ENCODE measurements at regions not wholly inside any gene's neighbourhood (a gene's known extent, or its start where the extent isn't known, plus 50 kb on each side); places are given as distances from the start of the nearest gene placed in this dataset.
"Not testable (repeated sequence)": the region's sequence is repeated elsewhere in the genome, so short reads cannot be mapped to it uniquely, and the experiment has no call there.

- not testable (repeated sequence) for H3K9me2 ChIP-seq (replicated peaks; ENCODE audit: insufficient read depth, low read length); H3K27me3 ChIP-seq (ENCODE audit: low read length); H3K36me3 ChIP-seq (ENCODE audit: insufficient read depth, low read length); H3K27ac ChIP-seq (ENCODE audit: low read length); DNase-seq; H3K9ac ChIP-seq (ENCODE audit: low read length); H3K4me1 ChIP-seq (ENCODE audit: low read length); H4K20me1 ChIP-seq (ENCODE audit: insufficient read depth, low read depth, low read length); H2AFZ ChIP-seq (ENCODE audit: low read length); H3K79me2 ChIP-seq (ENCODE audit: low read length); H3K9me3 ChIP-seq (ENCODE audit: low read length); H3K4me3 ChIP-seq (ENCODE audit: low read length); H3K4me2 ChIP-seq (ENCODE audit: low read depth, low read length, poor library complexity, severe bottlenecking)
These were observed 55.3 kb upstream of the THOC2 start for GRCh38 chrX:123788193-123788592.

- H3K9me3 ChIP-seq (ENCODE audit: low read length) = no peaks in the 10 kb centered on the region
- no peak overlapping the region for H3K4me2 ChIP-seq (ENCODE audit: low read depth, low read length, poor library complexity, severe bottlenecking)
- peaks cover 7% of the 10 kb centered on the region for H3K4me1 ChIP-seq (ENCODE audit: low read length)
- no peaks in the 10 kb centered on the region for H4K20me1 ChIP-seq (ENCODE audit: insufficient read depth, low read depth, low read length)
- no peak overlapping the region for H3K27ac ChIP-seq (ENCODE audit: low read length)
- H2AFZ ChIP-seq (ENCODE audit: low read length) = no peak overlapping the region
- H3K9me2 ChIP-seq (replicated peaks; ENCODE audit: insufficient read depth, low read length) = no peaks in the 10 kb centered on the region
- no peak overlapping the region for H3K4me3 ChIP-seq (ENCODE audit: low read length)
- H3K79me2 ChIP-seq (ENCODE audit: low read length) = no peaks in the 10 kb centered on the region
- H3K9ac ChIP-seq (ENCODE audit: low read length) = no peak overlapping the region
- H3K27me3 ChIP-seq (ENCODE audit: low read length) = no peaks in the 10 kb centered on the region
- H3K36me3 ChIP-seq (ENCODE audit: insufficient read depth, low read length) = no peaks in the 10 kb centered on the region
- DNase-seq = no peak
These were observed 55.9 kb upstream of the THOC2 start for GRCh38 chrX:123788744-123789143.

GRCh38 chrX:123797543-123798447 is 62.1 kb upstream of the XIAP start:
- Histone ChIP-seq H2AFZ (ENCODE audit: low read length) (no peak overlapping the region), H4K20me1 (ENCODE audit: insufficient read depth, low read depth, low read length) (no peaks in the 10 kb centered on the region), H3K9me3 (ENCODE audit: low read length) (no peaks in the 10 kb centered on the region), H3K27ac (ENCODE audit: low read length) (no peak overlapping the region), H3K9ac (ENCODE audit: low read length) (no peak overlapping the region), H3K9me2 (replicated peaks; ENCODE audit: insufficient read depth, low read length) (no peaks in the 10 kb centered on the region), H3K79me2 (ENCODE audit: low read length) (no peaks in the 10 kb centered on the region), H3K4me3 (ENCODE audit: low read length) (no peak overlapping the region), H3K4me2 (ENCODE audit: low read depth, low read length, poor library complexity, severe bottlenecking) (no peak overlapping the region), H3K27me3 (ENCODE audit: low read length) (no peaks in the 10 kb centered on the region), H3K4me1 (ENCODE audit: low read length) (no peaks in the 10 kb centered on the region), H3K36me3 (ENCODE audit: insufficient read depth, low read length) (no peaks in the 10 kb centered on the region)
- DNase-seq = no peak

GRCh38 chrX:123798706-123799430 is 61.0 kb upstream of the XIAP start:
- not testable (repeated sequence) for H3K27me3 ChIP-seq (ENCODE audit: low read length); H3K9me3 ChIP-seq (ENCODE audit: low read length); H4K20me1 ChIP-seq (ENCODE audit: insufficient read depth, low read depth, low read length); DNase-seq; H3K4me1 ChIP-seq (ENCODE audit: low read length); H3K4me2 ChIP-seq (ENCODE audit: low read depth, low read length, poor library complexity, severe bottlenecking); H2AFZ ChIP-seq (ENCODE audit: low read length); H3K4me3 ChIP-seq (ENCODE audit: low read length); H3K27ac ChIP-seq (ENCODE audit: low read length); H3K9me2 ChIP-seq (replicated peaks; ENCODE audit: insufficient read depth, low read length); H3K9ac ChIP-seq (ENCODE audit: low read length); H3K36me3 ChIP-seq (ENCODE audit: insufficient read depth, low read length); H3K79me2 ChIP-seq (ENCODE audit: low read length)

- H3K27ac ChIP-seq (ENCODE audit: low read length) = no peak overlapping the region
- H2AFZ ChIP-seq (ENCODE audit: low read length) = no peak overlapping the region
- H3K9me2 ChIP-seq (replicated peaks; ENCODE audit: insufficient read depth, low read length) = no peaks in the 10 kb centered on the region
- H3K9ac ChIP-seq (ENCODE audit: low read length) = no peak overlapping the region
- H3K4me1 ChIP-seq (ENCODE audit: low read length) = no peaks in the 10 kb centered on the region
- H3K4me2 ChIP-seq (ENCODE audit: low read depth, low read length, poor library complexity, severe bottlenecking) = no peak overlapping the region
- no peak overlapping the region for H3K4me3 ChIP-seq (ENCODE audit: low read length)
- no peaks in the 10 kb centered on the region for H3K36me3 ChIP-seq (ENCODE audit: insufficient read depth, low read length)
- H3K9me3 ChIP-seq (ENCODE audit: low read length) = no peaks in the 10 kb centered on the region
- no peaks in the 10 kb centered on the region for H3K79me2 ChIP-seq (ENCODE audit: low read length)
- no peaks in the 10 kb centered on the region for H3K27me3 ChIP-seq (ENCODE audit: low read length)
- DNase-seq = no peak
- H4K20me1 ChIP-seq (ENCODE audit: insufficient read depth, low read depth, low read length) = no peaks in the 10 kb centered on the region
These were observed 58.0 kb upstream of the XIAP start for GRCh38 chrX:123801901-123802300.

GRCh38 chrX:123803331-123803983 is 56.4 kb upstream of the XIAP start:
- H3K4me3 ChIP-seq (ENCODE audit: low read length) = no peak overlapping the region
- H3K9me3 ChIP-seq (ENCODE audit: low read length) = no peaks in the 10 kb centered on the region
- H3K9me2 ChIP-seq (replicated peaks; ENCODE audit: insufficient read depth, low read length) = no peaks in the 10 kb centered on the region
- DNase-seq = no peak
- no peak overlapping the region for H3K9ac ChIP-seq (ENCODE audit: low read length)
- no peaks in the 10 kb centered on the region for H3K79me2 ChIP-seq (ENCODE audit: low read length)
- H4K20me1 ChIP-seq (ENCODE audit: insufficient read depth, low read depth, low read length) = no peaks in the 10 kb centered on the region
- no peaks in the 10 kb centered on the region for H3K36me3 ChIP-seq (ENCODE audit: insufficient read depth, low read length)
- no peak overlapping the region for H3K4me2 ChIP-seq (ENCODE audit: low read depth, low read length, poor library complexity, severe bottlenecking)
- H3K27ac ChIP-seq (ENCODE audit: low read length) = no peak overlapping the region
- H3K4me1 ChIP-seq (ENCODE audit: low read length) = no peaks in the 10 kb centered on the region
- no peak overlapping the region for H2AFZ ChIP-seq (ENCODE audit: low read length)
- no peaks in the 10 kb centered on the region for H3K27me3 ChIP-seq (ENCODE audit: low read length)

GRCh38 chrX:123803984-123804365 is 55.9 kb upstream of the XIAP start:
- H3K79me2 ChIP-seq (ENCODE audit: low read length); H3K4me1 ChIP-seq (ENCODE audit: low read length); H3K27me3 ChIP-seq (ENCODE audit: low read length); H3K9me2 ChIP-seq (replicated peaks; ENCODE audit: insufficient read depth, low read length); H3K9me3 ChIP-seq (ENCODE audit: low read length); H3K36me3 ChIP-seq (ENCODE audit: insufficient read depth, low read length); H3K4me2 ChIP-seq (ENCODE audit: low read depth, low read length, poor library complexity, severe bottlenecking); H3K4me3 ChIP-seq (ENCODE audit: low read length); H2AFZ ChIP-seq (ENCODE audit: low read length); H3K27ac ChIP-seq (ENCODE audit: low read length); H3K9ac ChIP-seq (ENCODE audit: low read length); DNase-seq; H4K20me1 ChIP-seq (ENCODE audit: insufficient read depth, low read depth, low read length): not testable (repeated sequence)

- no peaks in the 10 kb centered on the region for H3K36me3 ChIP-seq (ENCODE audit: insufficient read depth, low read length)
- DNase-seq = no peak
- no peak overlapping the region for H3K4me2 ChIP-seq (ENCODE audit: low read depth, low read length, poor library complexity, severe bottlenecking)
- H3K4me1 ChIP-seq (ENCODE audit: low read length) = no peaks in the 10 kb centered on the region
- H3K4me3 ChIP-seq (ENCODE audit: low read length) = no peak overlapping the region
- no peak overlapping the region for H2AFZ ChIP-seq (ENCODE audit: low read length)
- H3K27ac ChIP-seq (ENCODE audit: low read length) = no peak overlapping the region
- no peaks in the 10 kb centered on the region for H3K79me2 ChIP-seq (ENCODE audit: low read length)
- no peaks in the 10 kb centered on the region for H3K9me3 ChIP-seq (ENCODE audit: low read length)
- no peak overlapping the region for H3K9ac ChIP-seq (ENCODE audit: low read length)
- no peaks in the 10 kb centered on the region for H3K9me2 ChIP-seq (replicated peaks; ENCODE audit: insufficient read depth, low read length)
- H3K27me3 ChIP-seq (ENCODE audit: low read length) = no peaks in the 10 kb centered on the region
- no peaks in the 10 kb centered on the region for H4K20me1 ChIP-seq (ENCODE audit: insufficient read depth, low read depth, low read length)
These were observed 51.9 kb upstream of the XIAP start for GRCh38 chrX:123807835-123808416.
